Trophoblast cell (in vitro differentiated cells and primary cell): ENCODE measurements at regions not wholly inside any gene's neighbourhood (a gene's known extent, or its start where the extent isn't known, plus 50 kb on each side); places are given as distances from the start of the nearest gene placed in this dataset.

ENCODE experiments used
- DNase-seq, 2 donors: peaks; one replicate each; pipeline ENCODE4 v3.0.0-alpha.2; 2016
- H2AFZ ChIP-seq: 2 replicates; pipeline ENCODE4 v1.6.1; 2013; ENCODE audit warnings: low read length, moderate library complexity, mild to moderate bottlenecking; ENCODE audit not compliant: insufficient read depth, poor library complexity
- H2AK5ac ChIP-seq: 2 replicates; pipeline ENCODE4 v1.6.1; 2013; ENCODE audit warnings: mild to moderate bottlenecking, low read length
- H2BK120ac ChIP-seq: 2 replicates; pipeline ENCODE4 v1.6.1; 2013; ENCODE audit warnings: low read length, mild to moderate bottlenecking, moderate library complexity; ENCODE audit not compliant: insufficient read depth, poor library complexity
- H2BK12ac ChIP-seq: 2 replicates; pipeline ENCODE4 v1.6.1; 2013; ENCODE audit warnings: mild to moderate bottlenecking, low read length, moderate library complexity
- H2BK5ac ChIP-seq: 2 replicates; pipeline ENCODE4 v1.6.1; 2013; ENCODE audit warnings: low read length, low read depth, moderate library complexity, mild to moderate bottlenecking; ENCODE audit not compliant: poor library complexity
- H3K14ac ChIP-seq: 2 replicates; pipeline ENCODE4 v1.6.1; 2013; ENCODE audit warnings: mild to moderate bottlenecking, low read length
- H3K18ac ChIP-seq: 2 replicates; pipeline ENCODE4 v1.6.1; 2013; ENCODE audit warnings: mild to moderate bottlenecking, low read length
- H3K23ac ChIP-seq: 2 replicates; pipeline ENCODE4 v1.6.1; 2013; ENCODE audit warnings: low read length
- H3K27ac ChIP-seq: 2 replicates; pipeline ENCODE4 v1.5.1; 2013; ENCODE audit warnings: low read depth, mild to moderate bottlenecking, inconsistent platforms, low read length, moderate library complexity
- H3K27me3 ChIP-seq: 2 replicates; pipeline ENCODE4 v1.6.1; 2013; ENCODE audit warnings: inconsistent platforms, mild to moderate bottlenecking, low read length, moderate library complexity; ENCODE audit not compliant: insufficient read depth
- H3K36me3 ChIP-seq, 2 experiments: 1 replicate in 1 of 2; 2 replicates in 1 of 2; pipeline ENCODE4 v1.6.1; 2013; ENCODE audit warnings: low read length in 2 of 2, mild to moderate bottlenecking in 2 of 2, moderate library complexity in 1 of 2; ENCODE audit not compliant: insufficient read depth in 2 of 2, control insufficient read depth in 1 of 2
- H3K4ac ChIP-seq: 2 replicates; pipeline ENCODE4 v1.6.1; 2013; ENCODE audit warnings: low read depth, mild to moderate bottlenecking, low read length, moderate library complexity
- H3K4me1 ChIP-seq, 2 experiments: 1 replicate in 1 of 2; 2 replicates in 1 of 2; pipeline ENCODE4 v1.6.1; 2013; ENCODE audit warnings: low read length in 2 of 2, mild to moderate bottlenecking in 2 of 2, moderate library complexity in 1 of 2; ENCODE audit not compliant: insufficient read depth in 2 of 2, control insufficient read depth in 1 of 2
- H3K4me2 ChIP-seq: 2 replicates; pipeline ENCODE4 v1.6.1; 2013; ENCODE audit warnings: inconsistent platforms, mild to moderate bottlenecking, low read length, moderate library complexity
- H3K4me3 ChIP-seq: 2 replicates; pipeline ENCODE4 v1.5.1; 2013; ENCODE audit warnings: mild to moderate bottlenecking, low read depth, low read length, inconsistent platforms
- H3K79me1 ChIP-seq: one replicate; pipeline ENCODE4 v1.6.1; 2013; ENCODE audit warnings: low read length
- H3K79me2 ChIP-seq: 2 replicates; pipeline ENCODE4 v1.6.1; 2013; ENCODE audit warnings: low read length, mild to moderate bottlenecking; ENCODE audit not compliant: control insufficient read depth, insufficient read depth, poor library complexity
- H3K9ac ChIP-seq: 2 replicates; pipeline ENCODE4 v1.6.1; 2013; ENCODE audit warnings: mild to moderate bottlenecking, low read length
- H3K9me3 ChIP-seq: 2 replicates; pipeline ENCODE4 v1.6.1; 2013; ENCODE audit warnings: low read depth, mild to moderate bottlenecking, control low read depth, inconsistent platforms, low read length; ENCODE audit not compliant: insufficient read depth
- H4K12ac ChIP-seq: 2 replicates; pipeline ENCODE4 v1.6.1; 2013; ENCODE audit warnings: low read depth, mild to moderate bottlenecking, low read length, moderate library complexity
- H4K8ac ChIP-seq: 2 replicates; pipeline ENCODE4 v1.6.1; 2013; ENCODE audit warnings: low read depth, mild to moderate bottlenecking, low read length, moderate library complexity
- H4K91ac ChIP-seq: one replicate; pipeline ENCODE4 v1.6.1; 2013; ENCODE audit warnings: low read depth, mild to moderate bottlenecking, low read length, moderate library complexity
- WGBS: extraction: QIAGEN DNeasy Blood & Tissue Kit; methylation state at CpG from one replicate; pipeline ENCODE4 v1.1.7; 2013; ENCODE audit warnings: missing lambda C conversion rate; ENCODE audit not compliant: insufficient read length, insufficient coverage; ENCODE audit errors: extremely low coverage; 5-methylcytosine and 5-hydroxymethylcytosine counted together

DNA sequence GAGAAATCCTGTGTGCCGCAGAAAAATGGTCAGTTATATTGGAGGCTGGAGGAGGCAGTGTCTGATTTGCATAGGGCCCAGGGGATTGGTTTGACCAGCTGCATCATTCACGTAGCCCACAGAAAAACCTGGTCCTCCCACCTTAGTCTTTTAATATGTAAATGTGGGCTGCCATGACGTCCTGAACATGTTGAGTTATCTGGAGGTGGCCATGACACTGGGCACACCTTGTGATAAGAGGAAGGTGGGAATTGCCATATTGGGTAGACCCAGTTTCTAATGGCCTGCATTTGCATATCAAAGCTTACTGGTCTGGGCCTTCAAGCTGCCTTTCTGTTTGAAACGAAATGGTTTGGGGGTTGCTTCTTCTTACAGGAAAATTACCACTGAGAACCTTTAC, 162.2 kb downstream of the AHR start:
- no peak overlapping the region for H3K18ac ChIP-seq
- no peak overlapping the region for H4K8ac ChIP-seq
- H2BK120ac ChIP-seq, result no peak overlapping the region
- no peak for DNase-seq
- no peak overlapping the region for H2BK5ac ChIP-seq
- H3K27me3 ChIP-seq, result no peaks in the 10 kb centered on the region
- H3K4me3 ChIP-seq, result no peak overlapping the region
- peaks cover 2% of the 10 kb centered on the region for H3K9me3 ChIP-seq
- H3K9ac ChIP-seq, result no peak overlapping the region
- H2BK12ac ChIP-seq, result no peak overlapping the region
- no peak overlapping the region for H2AFZ ChIP-seq
- H3K79me1 ChIP-seq, result no peaks in the 10 kb centered on the region
- H3K23ac ChIP-seq, result no peak overlapping the region
- no peak overlapping the region for H4K12ac ChIP-seq
- no peak overlapping the region for H2AK5ac ChIP-seq
- H3K79me2 ChIP-seq, result no peaks in the 10 kb centered on the region
- no peak overlapping the region for H3K4me2 ChIP-seq
- WGBS, result no CpG with 5 or more reads among the region's 4 CpGs
- H3K4ac ChIP-seq, result no peak overlapping the region
- H3K4me1 ChIP-seq, result no peaks in the 10 kb centered on the region
- H4K91ac ChIP-seq, result no peak overlapping the region
- no peaks in the 10 kb centered on the region for H3K36me3 ChIP-seq
- no peak overlapping the region for H3K14ac ChIP-seq
- no peak overlapping the region for H3K27ac ChIP-seq

DNA sequence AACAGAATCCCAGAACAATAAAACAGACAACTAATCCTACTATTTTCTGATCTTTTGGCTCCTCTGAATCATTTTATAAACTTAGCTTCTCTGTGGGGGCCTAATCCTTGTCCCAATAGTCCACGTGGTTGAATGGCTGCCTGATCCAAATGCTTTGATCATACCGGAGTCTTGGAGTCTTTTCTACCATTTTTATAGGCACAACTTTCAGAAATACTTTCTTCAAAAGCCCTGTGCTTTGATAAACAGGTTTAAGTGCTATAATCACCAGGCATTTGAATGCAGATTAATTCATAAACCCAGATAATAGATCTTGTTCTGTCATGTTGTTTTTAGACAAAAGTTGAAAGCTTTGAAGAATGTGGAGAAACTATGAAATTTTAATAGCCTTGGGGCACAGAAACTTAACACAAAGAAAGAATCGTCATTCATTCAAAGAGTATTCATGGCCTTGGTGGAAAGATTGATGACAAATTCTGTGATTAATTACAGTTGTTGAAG, 163.7 kb downstream of the AHR start:
- peaks cover 2% of the 10 kb centered on the region for H3K9me3 ChIP-seq
- H3K27ac ChIP-seq, result no peak overlapping the region
- no peak overlapping the region for H3K23ac ChIP-seq
- no peak overlapping the region for H3K18ac ChIP-seq
- H3K14ac ChIP-seq, result no peak overlapping the region
- H4K8ac ChIP-seq, result no peak overlapping the region
- no peak overlapping the region for H3K9ac ChIP-seq
- H3K79me1 ChIP-seq, result no peaks in the 10 kb centered on the region
- H2BK12ac ChIP-seq, result no peak overlapping the region
- no peak overlapping the region for H3K4me2 ChIP-seq
- no CpG with 5 or more reads among the region's 3 CpGs for WGBS
- H3K4me1 ChIP-seq, result no peaks in the 10 kb centered on the region
- H3K79me2 ChIP-seq, result no peaks in the 10 kb centered on the region
- no peak overlapping the region for H2BK5ac ChIP-seq
- H3K27me3 ChIP-seq, result no peaks in the 10 kb centered on the region
- H2BK120ac ChIP-seq, result no peak overlapping the region
- no peak overlapping the region for H2AFZ ChIP-seq
- H3K36me3 ChIP-seq, result no peaks in the 10 kb centered on the region
- no peak overlapping the region for H3K4ac ChIP-seq
- H4K12ac ChIP-seq, result no peak overlapping the region
- no peak overlapping the region for H3K4me3 ChIP-seq
- DNase-seq, result peak in 1 of 2 donors; percentile 12
- H4K91ac ChIP-seq, result no peak overlapping the region
- H2AK5ac ChIP-seq, result no peak overlapping the region

DNA sequence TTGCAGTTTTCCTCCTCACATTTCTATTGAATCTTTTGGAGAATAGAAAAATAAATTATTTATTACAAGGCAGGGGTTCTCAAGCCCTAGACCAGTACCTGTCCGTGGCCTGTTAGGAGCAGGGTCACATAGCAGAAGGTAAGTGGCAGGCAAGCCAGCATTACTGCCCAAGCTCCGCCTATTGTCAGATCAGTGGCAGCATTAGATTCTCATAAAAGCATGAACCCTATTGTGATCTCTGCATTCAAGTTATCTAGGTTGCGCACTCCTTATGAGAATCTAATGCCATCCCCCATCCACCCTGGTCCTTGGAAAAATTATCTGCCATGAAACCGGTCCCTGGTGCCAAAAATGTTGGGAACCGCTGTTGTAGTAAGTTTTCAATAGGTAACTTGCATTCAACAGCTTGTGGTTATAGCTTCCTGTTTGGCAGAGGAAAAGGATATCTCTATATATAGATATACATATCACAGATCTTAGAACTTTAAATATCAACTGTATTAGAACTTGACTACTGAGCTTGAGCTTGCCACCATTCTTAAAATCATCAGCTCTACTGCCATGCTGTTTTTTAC, 165.1 kb downstream of the AHR start:
- H3K27ac ChIP-seq, result no peak overlapping the region
- no peak overlapping the region for H3K18ac ChIP-seq
- H3K4ac ChIP-seq, result no peak overlapping the region
- no peak overlapping the region for H4K12ac ChIP-seq
- no peak overlapping the region for H4K8ac ChIP-seq
- no peak overlapping the region for H3K14ac ChIP-seq
- no peak overlapping the region for H3K4me3 ChIP-seq
- H3K9me3 ChIP-seq, result no peaks in the 10 kb centered on the region
- H2AFZ ChIP-seq, result no peak overlapping the region
- no peak overlapping the region for H3K4me2 ChIP-seq
- no peaks in the 10 kb centered on the region for H3K79me2 ChIP-seq
- no peaks in the 10 kb centered on the region for H3K36me3 ChIP-seq
- no peak overlapping the region for H3K23ac ChIP-seq
- H3K27me3 ChIP-seq, result no peaks in the 10 kb centered on the region
- H3K9ac ChIP-seq, result no peak overlapping the region
- no CpG with 5 or more reads among the region's 5 CpGs for WGBS
- no peak overlapping the region for H2BK12ac ChIP-seq
- no peaks in the 10 kb centered on the region for H3K79me1 ChIP-seq
- no peak for DNase-seq
- no peak overlapping the region for H2BK5ac ChIP-seq
- H4K91ac ChIP-seq, result no peak overlapping the region
- no peak overlapping the region for H2AK5ac ChIP-seq
- no peaks in the 10 kb centered on the region for H3K4me1 ChIP-seq
- H2BK120ac ChIP-seq, result no peak overlapping the region

DNA sequence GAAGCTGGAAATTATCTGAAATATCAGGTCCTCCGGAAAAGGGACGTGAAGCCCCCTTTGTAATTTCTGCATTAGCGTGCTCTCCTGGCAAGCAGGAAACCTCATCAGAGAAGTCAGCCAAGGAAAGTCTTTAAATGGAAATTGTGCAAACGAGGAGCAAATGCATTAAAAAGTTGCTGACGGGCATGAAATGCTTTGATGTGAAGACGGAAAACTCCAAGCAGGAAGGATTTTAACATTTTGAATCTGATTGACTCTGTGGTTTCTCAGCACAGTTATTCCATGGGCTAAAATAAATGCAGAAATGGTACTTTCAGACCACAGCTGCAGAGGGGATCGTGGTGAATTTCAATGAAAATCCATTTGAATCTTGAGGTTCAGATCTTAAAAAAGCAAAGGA, 167.8 kb downstream of the AHR start:
- no peaks in the 10 kb centered on the region for H3K79me1 ChIP-seq
- no peaks in the 10 kb centered on the region for H3K36me3 ChIP-seq
- H4K91ac ChIP-seq, result no peak overlapping the region
- no peak overlapping the region for H2BK120ac ChIP-seq
- no peak overlapping the region for H2AFZ ChIP-seq
- no peak overlapping the region for H3K4me2 ChIP-seq
- no peaks in the 10 kb centered on the region for H3K79me2 ChIP-seq
- H3K27me3 ChIP-seq, result no peaks in the 10 kb centered on the region
- no peak overlapping the region for H3K9ac ChIP-seq
- H2BK12ac ChIP-seq, result no peak overlapping the region
- H3K14ac ChIP-seq, result no peak overlapping the region
- H3K4me3 ChIP-seq, result no peak overlapping the region
- H3K23ac ChIP-seq, result no peak overlapping the region
- no peak overlapping the region for H2BK5ac ChIP-seq
- H4K8ac ChIP-seq, result no peak overlapping the region
- H3K4ac ChIP-seq, result no peak overlapping the region
- no peak overlapping the region for H4K12ac ChIP-seq
- no peaks in the 10 kb centered on the region for H3K4me1 ChIP-seq
- H3K27ac ChIP-seq, result no peak overlapping the region
- DNase-seq, result no peak
- no peak overlapping the region for H2AK5ac ChIP-seq
- WGBS, result no CpG with 5 or more reads among the region's 7 CpGs
- H3K18ac ChIP-seq, result no peak overlapping the region
- H3K9me3 ChIP-seq, result no peaks in the 10 kb centered on the region
